ENCODE measurements at regions not wholly inside any gene's neighbourhood (a gene's known extent, or its start where the extent isn't known, plus 50 kb on each side); places are given as distances from the start of the nearest gene placed in this dataset.
"Not testable (repeated sequence)": the region's sequence is repeated elsewhere in the genome, so short reads cannot be mapped to it uniquely, and the experiment has no call there.

DNA sequence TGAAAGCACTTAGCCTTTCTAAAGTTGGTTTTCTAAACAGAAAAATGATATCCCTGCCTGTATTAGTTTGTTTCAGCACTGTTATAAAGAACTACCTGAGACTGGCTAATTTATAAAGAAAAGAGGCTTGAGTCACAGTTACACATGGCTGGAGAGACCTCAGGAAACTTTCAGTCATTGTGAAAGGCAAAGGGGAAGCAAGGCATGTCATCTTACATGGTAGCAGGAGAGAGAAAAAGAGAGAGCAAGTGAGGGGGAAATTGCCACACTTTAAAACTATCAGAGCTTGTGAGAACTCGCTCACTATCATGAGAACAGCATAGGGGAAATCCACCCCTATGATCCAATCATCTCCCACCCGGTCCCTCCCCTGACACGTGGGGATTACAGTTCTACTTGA lies 64.9 kb downstream of the FAM170A start:
- WGBS, 4 donors = 62 to 87% (median 65%) methylated on average over 3 of the region's 3 CpGs
- no peaks in the 10 kb centered on the region for H3K27me3 ChIP-seq

GRCh38 chr5:119706049-119706448 lies 76.7 kb downstream of the FAM170A start:
- intact Hi-C loops (cut with DNase I) = no loop called here
- TF ChIP-seq, protein P1, sequence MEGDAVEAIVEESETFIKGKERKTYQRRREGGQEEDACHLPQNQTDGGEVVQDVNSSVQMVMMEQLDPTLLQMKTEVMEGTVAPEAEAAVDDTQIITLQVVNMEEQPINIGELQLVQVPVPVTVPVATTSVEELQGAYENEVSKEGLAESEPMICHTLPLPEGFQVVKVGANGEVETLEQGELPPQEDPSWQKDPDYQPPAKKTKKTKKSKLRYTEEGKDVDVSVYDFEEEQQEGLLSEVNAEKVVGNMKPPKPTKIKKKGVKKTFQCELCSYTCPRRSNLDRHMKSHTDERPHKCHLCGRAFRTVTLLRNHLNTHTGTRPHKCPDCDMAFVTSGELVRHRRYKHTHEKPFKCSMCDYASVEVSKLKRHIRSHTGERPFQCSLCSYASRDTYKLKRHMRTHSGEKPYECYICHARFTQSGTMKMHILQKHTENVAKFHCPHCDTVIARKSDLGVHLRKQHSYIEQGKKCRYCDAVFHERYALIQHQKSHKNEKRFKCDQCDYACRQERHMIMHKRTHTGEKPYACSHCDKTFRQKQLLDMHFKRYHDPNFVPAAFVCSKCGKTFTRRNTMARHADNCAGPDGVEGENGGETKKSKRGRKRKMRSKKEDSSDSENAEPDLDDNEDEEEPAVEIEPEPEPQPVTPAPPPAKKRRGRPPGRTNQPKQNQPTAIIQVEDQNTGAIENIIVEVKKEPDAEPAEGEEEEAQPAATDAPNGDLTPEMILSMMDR (IDR thresholded peaks at IDR 0.05) = no peak
- TF ChIP-seq POLR2A (IDR thresholded peaks at IDR 0.05) = no peak
- Histone ChIP-seq H3K27ac (no peak overlapping the region), H3K27me3 (no peaks in the 10 kb centered on the region), H3K36me3 (replicated peaks in 1 of 2) (no peaks in the 10 kb centered on the region), H3K9me3 (replicated peaks in 1 of 3) (no peaks in the 10 kb centered on the region), H3K4me1 (replicated peaks in 1 of 2) (no peaks in the 10 kb centered on the region), H3K4me3 (no peak overlapping the region)
- DNase-seq = no peak
- 81 to 90% (median 85%) methylated on average over 2 to 9 of the region's 9 CpGs for WGBS, 4 donors

More for the DNA sequence above, 64.9 kb downstream of the FAM170A start:
- Histone ChIP-seq H3K9me3 (replicated peaks in 1 of 3) (no peaks in the 10 kb centered on the region), H3K4me3 (no peak overlapping the region), H3K4me1 (replicated peaks in 1 of 2) (no peaks in the 10 kb centered on the region), H3K27ac (no peak overlapping the region), H3K36me3 (replicated peaks in 1 of 2) (no peaks in the 10 kb centered on the region)
- TF ChIP-seq, protein P1 (IDR thresholded peaks at IDR 0.05) = no peak
- TF ChIP-seq POLR2A (IDR thresholded peaks at IDR 0.05) = no peak
- DNase-seq = no peak
- intact Hi-C loops (cut with DNase I) = no loop called here

- Histone ChIP-seq H3K4me1 (replicated peaks in 1 of 2) (no peaks in the 10 kb centered on the region), H3K9me3 (replicated peaks in 1 of 3) (no peaks in the 10 kb centered on the region), H3K27ac (no peak overlapping the region), H3K27me3 (no peaks in the 10 kb centered on the region), H3K36me3 (replicated peaks in 1 of 2) (no peaks in the 10 kb centered on the region), H3K4me3 (no peak overlapping the region)
- 61 to 82% (median 71%) methylated on average over 1 to 2 of the region's 2 CpGs for WGBS, 4 donors
- no peak for DNase-seq
- no peak for TF ChIP-seq POLR2A (IDR thresholded peaks at IDR 0.05)
- TF ChIP-seq, protein P1 (IDR thresholded peaks at IDR 0.05) = no peak
- intact Hi-C loops (cut with DNase I) = no loop called here
These were observed 78.9 kb downstream of the FAM170A start for GRCh38 chr5:119708076-119708790.

GRCh38 chr5:119721775-119722174 lies 92.4 kb downstream of the FAM170A start:
- Histone ChIP-seq H3K27ac (no peak overlapping the region), H3K36me3 (replicated peaks in 1 of 2) (no peaks in the 10 kb centered on the region), H3K27me3 (no peaks in the 10 kb centered on the region), H3K4me1 (replicated peaks in 1 of 2) (no peaks in the 10 kb centered on the region), H3K9me3 (replicated peaks in 1 of 3) (no peaks in the 10 kb centered on the region), H3K4me3 (no peak overlapping the region)
- WGBS, 4 donors = 51 to 69% (median 56%) methylated on average over 2 of the region's 2 CpGs
- no peak for TF ChIP-seq POLR2A (IDR thresholded peaks at IDR 0.05)
- TF ChIP-seq, protein P1 (IDR thresholded peaks at IDR 0.05) = no peak
- DNase-seq = no peak
- intact Hi-C loops (cut with DNase I) = no loop called here

DNA sequence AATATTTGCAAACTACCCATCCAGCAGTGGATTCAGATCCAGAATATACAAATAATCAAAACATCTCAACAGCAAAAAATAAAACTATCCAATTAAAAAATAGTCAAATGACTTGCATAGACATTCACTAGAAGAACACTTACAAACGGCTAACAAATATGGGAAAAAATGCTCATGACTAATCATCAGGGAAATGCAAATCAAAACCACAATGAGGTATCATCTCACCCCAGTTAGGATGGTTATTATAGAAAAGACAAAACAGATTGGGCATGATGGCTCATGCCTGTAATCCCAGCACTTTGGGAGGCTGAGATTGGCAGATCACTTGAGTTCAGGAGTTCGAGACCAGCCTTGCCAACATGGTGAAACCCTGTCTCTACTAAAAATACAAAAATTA lies 95.9 kb downstream of the FAM170A start:
- H3K4me1 ChIP-seq (replicated peaks in 1 of 2); H3K27ac ChIP-seq; H3K9me3 ChIP-seq (replicated peaks in 1 of 3); DNase-seq; H3K27me3 ChIP-seq; intact Hi-C loops (cut with DNase I); H3K4me3 ChIP-seq; H3K36me3 ChIP-seq (replicated peaks in 1 of 2): not testable (repeated sequence)
- WGBS, 4 donors = 68 to 81% (median 80%) methylated on average over 2 of the region's 2 CpGs
